Osteoblast (primary cell): ENCODE measurements at regions not wholly inside any gene's neighbourhood (a gene's known extent, or its start where the extent isn't known, plus 50 kb on each side); places are given as distances from the start of the nearest gene placed in this dataset.

ENCODE experiments used
- DNase-seq: peaks from one replicate; pipeline ENCODE4 v3.0.0; 2011; ENCODE audit warnings: low spot score, mixed read lengths; ENCODE audit not compliant: insufficient read length; ENCODE audit errors: missing footprints
- H2AFZ ChIP-seq: 2 replicates; pipeline ENCODE4 v1.6.0; 2011; ENCODE audit warnings: mild to moderate bottlenecking, low read length
- H3K27ac ChIP-seq: 2 replicates; pipeline ENCODE4 v1.5.1; 2011; ENCODE audit warnings: mild to moderate bottlenecking, low read depth, low read length, moderate library complexity
- H3K27me3 ChIP-seq: 2 replicates; pipeline ENCODE4 v1.6.0; 2012; ENCODE audit warnings: mild to moderate bottlenecking, control low read depth, inconsistent platforms, low read length, moderate library complexity; ENCODE audit not compliant: insufficient read depth
- H3K36me3 ChIP-seq: 2 replicates; pipeline ENCODE4 v1.5.1; 2011; ENCODE audit warnings: mild to moderate bottlenecking, low read length, control low read depth, moderate library complexity; ENCODE audit not compliant: insufficient read depth
- H3K4me1 ChIP-seq: 2 replicates; pipeline ENCODE4 v1.5.1; 2011; ENCODE audit warnings: mild to moderate bottlenecking, low read length, control low read depth, moderate library complexity; ENCODE audit not compliant: insufficient read depth
- H3K4me2 ChIP-seq: 2 replicates; pipeline ENCODE4 v1.6.0; 2011; ENCODE audit warnings: mild to moderate bottlenecking, low read length; ENCODE audit not compliant: insufficient read depth
- H3K4me3 ChIP-seq: fragments of 200-600 bp; sonication (generic); 3 replicates; pipeline ENCODE4 v1.5.1; 2012; ENCODE audit warnings: mild to moderate bottlenecking, low read length, inconsistent platforms; ENCODE audit not compliant: insufficient read depth
- H3K79me2 ChIP-seq: 2 replicates; pipeline ENCODE4 v1.6.0; 2012; ENCODE audit warnings: mild to moderate bottlenecking, low read length, control low read depth, inconsistent platforms; ENCODE audit not compliant: insufficient read depth
- H3K9me3 ChIP-seq: 2 replicates; pipeline ENCODE4 v1.5.1; 2011; ENCODE audit warnings: low read depth, low read length, control low read depth
- H4K20me1 ChIP-seq: 2 replicates; pipeline ENCODE4 v1.6.0; 2012; ENCODE audit warnings: mild to moderate bottlenecking, low read length, control low read depth; ENCODE audit not compliant: insufficient read depth
- TF ChIP-seq, protein P1 (sequence below): IDR thresholded peaks from 2 replicates; pipeline ENCODE4 v1.5.1; 2011; ENCODE audit warnings: mild to moderate bottlenecking, low read depth, low read length, moderate library complexity; ENCODE audit errors: extremely low read depth

DNA sequence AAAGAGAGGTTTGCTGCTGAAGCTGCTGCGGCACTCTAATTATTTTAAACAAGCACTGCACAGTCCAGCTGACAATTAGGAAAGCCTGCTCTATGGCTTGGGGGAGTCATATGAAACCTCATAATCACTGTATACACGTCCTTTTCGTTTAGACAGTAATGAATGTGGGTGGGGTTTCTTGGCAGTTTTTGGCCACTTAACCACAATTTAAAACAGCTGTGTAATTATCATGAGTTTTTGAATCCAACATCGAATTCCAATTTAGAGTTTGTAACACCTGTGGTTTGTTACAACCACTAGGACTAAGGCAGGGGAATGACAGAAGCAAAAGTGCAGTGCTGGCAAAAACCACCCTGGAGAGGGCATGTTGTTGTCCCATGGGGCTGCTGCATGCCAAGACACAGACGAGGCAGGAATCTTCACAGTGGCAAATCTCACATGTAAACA lies 99.5 kb downstream of the CXXC4 start:
- H3K4me3 ChIP-seq = no peak overlapping the region
- H3K4me2 ChIP-seq = no peak overlapping the region
- H4K20me1 ChIP-seq = no peaks in the 10 kb centered on the region
- H3K4me1 ChIP-seq = no peaks in the 10 kb centered on the region
- TF ChIP-seq, protein P1, sequence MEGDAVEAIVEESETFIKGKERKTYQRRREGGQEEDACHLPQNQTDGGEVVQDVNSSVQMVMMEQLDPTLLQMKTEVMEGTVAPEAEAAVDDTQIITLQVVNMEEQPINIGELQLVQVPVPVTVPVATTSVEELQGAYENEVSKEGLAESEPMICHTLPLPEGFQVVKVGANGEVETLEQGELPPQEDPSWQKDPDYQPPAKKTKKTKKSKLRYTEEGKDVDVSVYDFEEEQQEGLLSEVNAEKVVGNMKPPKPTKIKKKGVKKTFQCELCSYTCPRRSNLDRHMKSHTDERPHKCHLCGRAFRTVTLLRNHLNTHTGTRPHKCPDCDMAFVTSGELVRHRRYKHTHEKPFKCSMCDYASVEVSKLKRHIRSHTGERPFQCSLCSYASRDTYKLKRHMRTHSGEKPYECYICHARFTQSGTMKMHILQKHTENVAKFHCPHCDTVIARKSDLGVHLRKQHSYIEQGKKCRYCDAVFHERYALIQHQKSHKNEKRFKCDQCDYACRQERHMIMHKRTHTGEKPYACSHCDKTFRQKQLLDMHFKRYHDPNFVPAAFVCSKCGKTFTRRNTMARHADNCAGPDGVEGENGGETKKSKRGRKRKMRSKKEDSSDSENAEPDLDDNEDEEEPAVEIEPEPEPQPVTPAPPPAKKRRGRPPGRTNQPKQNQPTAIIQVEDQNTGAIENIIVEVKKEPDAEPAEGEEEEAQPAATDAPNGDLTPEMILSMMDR = no peak
- H3K27ac ChIP-seq = no peak overlapping the region
- H2AFZ ChIP-seq = no peak overlapping the region
- H3K36me3 ChIP-seq = no peaks in the 10 kb centered on the region
- no peaks in the 10 kb centered on the region for H3K27me3 ChIP-seq
- H3K9me3 ChIP-seq = no peaks in the 10 kb centered on the region
- DNase-seq = no peak
- no peaks in the 10 kb centered on the region for H3K79me2 ChIP-seq

DNA sequence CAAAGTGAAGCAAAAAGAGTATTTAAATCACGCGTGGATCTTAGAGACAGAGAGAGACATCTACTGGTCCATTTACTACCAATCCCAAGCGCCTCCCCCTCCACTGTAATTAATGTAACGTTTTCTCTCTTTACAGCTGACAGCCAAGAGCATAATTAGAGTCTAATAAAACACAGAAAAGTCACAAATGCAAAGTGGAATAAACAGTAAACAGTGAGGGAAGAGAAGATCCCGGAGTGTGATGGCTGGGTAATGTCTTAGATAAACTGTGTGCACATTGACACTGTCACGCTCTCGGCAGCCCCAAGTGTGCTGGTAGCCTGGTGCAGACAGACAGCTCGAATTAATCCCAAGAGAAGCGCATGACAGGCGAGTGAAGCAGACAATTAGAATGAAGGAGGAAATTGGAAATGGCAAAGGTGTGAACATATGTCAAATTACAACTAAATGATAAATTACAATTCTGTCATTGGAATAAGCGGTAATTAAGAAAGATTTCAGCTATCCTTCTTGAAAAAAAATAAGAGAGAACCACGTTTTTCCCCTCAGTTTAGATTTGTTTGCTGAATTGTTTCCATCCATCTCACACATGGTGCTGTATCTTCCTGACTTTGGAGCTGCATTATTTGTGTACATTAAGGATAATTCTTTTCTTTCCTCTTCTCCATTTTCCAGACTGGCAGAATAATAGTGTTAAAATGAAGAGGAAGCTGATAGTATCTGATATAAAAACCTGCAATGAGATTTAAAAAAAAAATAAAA lies 100.1 kb downstream of the CXXC4 start:
- H2AFZ ChIP-seq = no peak overlapping the region
- peak; percentile 1 for DNase-seq
- no peaks in the 10 kb centered on the region for H3K4me1 ChIP-seq
- no peaks in the 10 kb centered on the region for H3K9me3 ChIP-seq
- TF ChIP-seq, protein P1 = no peak
- no peak overlapping the region for H3K4me3 ChIP-seq
- H3K36me3 ChIP-seq = no peaks in the 10 kb centered on the region
- H3K79me2 ChIP-seq = no peaks in the 10 kb centered on the region
- H3K4me2 ChIP-seq = no peak overlapping the region
- no peak overlapping the region for H3K27ac ChIP-seq
- H4K20me1 ChIP-seq = no peaks in the 10 kb centered on the region
- H3K27me3 ChIP-seq = no peaks in the 10 kb centered on the region

DNA sequence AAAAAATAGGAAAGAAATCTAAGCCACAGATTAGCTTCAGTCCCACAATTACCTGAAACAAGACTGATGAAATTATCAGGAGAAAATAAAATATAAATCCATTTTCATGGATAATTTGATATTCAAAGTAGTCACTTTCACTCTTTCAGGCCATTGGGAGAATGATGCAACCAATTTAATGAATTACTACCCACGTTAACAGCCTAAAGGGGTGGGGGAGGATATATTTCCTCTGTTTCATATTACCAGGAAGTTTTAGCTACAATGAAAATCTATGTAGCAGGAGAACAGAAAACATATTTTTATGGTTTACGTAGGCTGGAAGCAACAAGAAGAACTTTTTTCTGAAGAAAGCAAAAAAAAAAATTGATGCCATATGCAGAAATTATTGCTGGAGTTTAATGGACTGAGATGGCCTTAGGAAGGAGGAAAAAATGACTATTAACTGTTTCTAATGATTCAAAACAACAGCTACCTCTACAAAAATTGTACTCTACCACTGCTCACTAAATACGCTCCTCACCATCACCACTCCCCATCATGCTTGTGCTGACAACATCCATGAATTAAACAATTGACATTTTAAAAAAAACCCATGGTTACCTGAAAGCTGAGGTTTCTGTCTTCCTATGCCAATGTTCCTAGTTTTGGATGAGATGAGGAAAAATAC lies 100.9 kb downstream of the CXXC4 start:
- no peaks in the 10 kb centered on the region for H3K79me2 ChIP-seq
- no peak overlapping the region for H3K4me2 ChIP-seq
- no peaks in the 10 kb centered on the region for H4K20me1 ChIP-seq
- H3K27ac ChIP-seq = no peak overlapping the region
- no peaks in the 10 kb centered on the region for H3K4me1 ChIP-seq
- H3K36me3 ChIP-seq = no peaks in the 10 kb centered on the region
- H3K27me3 ChIP-seq = no peaks in the 10 kb centered on the region
- H2AFZ ChIP-seq = no peak overlapping the region
- H3K9me3 ChIP-seq = no peaks in the 10 kb centered on the region
- H3K4me3 ChIP-seq = no peak overlapping the region
- TF ChIP-seq, protein P1 = no peak
- peak; percentile 1 for DNase-seq

DNA sequence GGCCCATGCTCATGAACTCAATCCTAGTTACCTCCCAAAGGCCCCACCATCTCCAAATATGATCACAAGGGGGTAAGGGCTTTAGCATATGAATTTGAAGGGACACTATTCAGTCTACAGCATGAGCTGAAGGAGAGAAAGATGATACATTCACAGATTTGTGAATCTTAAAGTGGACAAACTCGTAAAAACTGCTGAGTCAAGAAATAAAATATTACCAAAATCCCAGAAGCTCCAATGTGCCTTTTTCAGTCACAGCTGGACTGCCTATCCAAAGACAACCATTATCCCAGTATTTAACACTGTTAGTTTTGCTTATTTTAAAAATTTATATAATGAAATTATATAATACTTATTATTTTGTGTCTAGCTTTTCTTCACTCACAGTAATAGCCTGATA lies 109.0 kb downstream of the CXXC4 start:
- TF ChIP-seq, protein P1 = no peak
- H4K20me1 ChIP-seq = no peaks in the 10 kb centered on the region

More for the DNA sequence above, 109.0 kb downstream of the CXXC4 start:
- H3K4me1 ChIP-seq = no peaks in the 10 kb centered on the region
- no peak for DNase-seq
- H3K4me2 ChIP-seq = no peak overlapping the region
- H3K27ac ChIP-seq = no peak overlapping the region
- H3K9me3 ChIP-seq = no peaks in the 10 kb centered on the region
- no peak overlapping the region for H2AFZ ChIP-seq
- H3K36me3 ChIP-seq = no peaks in the 10 kb centered on the region
- no peaks in the 10 kb centered on the region for H3K27me3 ChIP-seq
- H3K79me2 ChIP-seq = no peaks in the 10 kb centered on the region
- H3K4me3 ChIP-seq = no peak overlapping the region
